PC-3 (cell line): ENCODE measurements at regions not wholly inside any gene's neighbourhood (a gene's known extent, or its start where the extent isn't known, plus 50 kb on each side); places are given as distances from the start of the nearest gene placed in this dataset.

Experiments used
- CTCF ChIP-seq: fragments of 300-600 bp; sonication (generic); conservative IDR thresholded peaks from 2 replicates; pipeline ENCODE4 v1.5.1; 2017; ENCODE audit warnings: antibody characterized with exemption, low read depth, mild to moderate bottlenecking, low read length
- EZH2 ChIP-seq: fragments of 300-600 bp; sonication (generic); IDR thresholded peaks from one replicate; pipeline ENCODE4 v1.6.1; 2017; ENCODE audit warnings: antibody characterized with exemption, mild to moderate bottlenecking, low read length; ENCODE audit not compliant: unreplicated experiment
- EZH2phosphoT487 ChIP-seq: fragments of 300-600 bp; sonication (generic); IDR thresholded peaks from 2 replicates; pipeline ENCODE4 v1.6.1; 2018; ENCODE audit warnings: mild to moderate bottlenecking, antibody characterized with exemption, low read length, borderline replicate concordance

- TF ChIP-seq CTCF: no peak
- no peak for TF ChIP-seq EZH2phosphoT487
- no peak for TF ChIP-seq EZH2
Measured at GRCh38 chr15:62465173-62465572, 300.1 kb upstream of the C2CD4B start.
